H1 (cell line): ENCODE measurements at regions not wholly inside any gene's neighbourhood (a gene's known extent, or its start where the extent isn't known, plus 50 kb on each side); places are given as distances from the start of the nearest gene placed in this dataset.

ENCODE experiments used
- CTCF ChIA-PET: fragments of 300-600 bp; sonication (Branson Sonifier 250); formaldehyde crosslinking; loops from one replicate; lab custom pipeline; 2021; ENCODE audit not compliant: partially characterized antibody; lab: Charles Lee
- POLR2A ChIA-PET: fragments of 300-600 bp; sonication (Branson Sonifier 250); formaldehyde crosslinking; loops from one replicate; lab custom pipeline; 2021; ENCODE audit warnings: inconsistent platforms; ENCODE audit not compliant: partially characterized antibody; lab: Charles Lee
- DNase-seq, 2 experiments: peaks; one replicate each; pipeline versions ENCODE4 v3.0.0 to v3.0.0-alpha.2; 2010 to 2022; ENCODE audit warnings: low spot score in 2 of 2, low read depth in 1 of 2, mixed read lengths in 1 of 2
- FAIRE-seq: peaks from 2 replicates; lab custom pipeline; 2011; peaks lifted over from hg19 to GRCh38; lab: Jason Lieb, UNC
- H2AFZ ChIP-seq: 2 replicates; pipeline ENCODE4 v1.8.1; 2012; ENCODE audit warnings: low read length, inconsistent platforms
- H2AK5ac ChIP-seq: 2 replicates; pipeline ENCODE4 v1.6.1; 2013; ENCODE audit warnings: low read depth, low read length
- H2BK120ac ChIP-seq: replicated peaks from 2 replicates; pipeline ENCODE3; 2013; ENCODE audit warnings: low read depth, low read length, inconsistent platforms
- H2BK12ac ChIP-seq: 2 replicates; pipeline ENCODE4 v1.6.1; 2013; ENCODE audit warnings: low read depth, low read length
- H2BK15ac ChIP-seq: 2 replicates; pipeline ENCODE4 v1.6.1; 2013; ENCODE audit warnings: low read length
- H2BK20ac ChIP-seq: 2 replicates; pipeline ENCODE4 v1.6.1; 2013; ENCODE audit warnings: low read length
- H2BK5ac ChIP-seq: 2 replicates; pipeline ENCODE4 v1.6.1; 2013; ENCODE audit warnings: low read depth, low read length
- H3K14ac ChIP-seq: 2 replicates; pipeline ENCODE4 v1.6.1; 2013; ENCODE audit warnings: inconsistent platforms; ENCODE audit not compliant: insufficient read length
- H3K18ac ChIP-seq: 2 replicates; pipeline ENCODE4 v1.6.1; 2013; ENCODE audit warnings: low read length; ENCODE audit errors: extremely low read depth
- H3K23ac ChIP-seq: 2 replicates; pipeline ENCODE4 v1.6.1; 2013; ENCODE audit warnings: inconsistent platforms; ENCODE audit not compliant: insufficient read length
- H3K23me2 ChIP-seq: 2 replicates; pipeline ENCODE4 v1.6.1; 2013; ENCODE audit warnings: low read depth, low read length
- H3K27ac ChIP-seq: 2 replicates; pipeline ENCODE4 v1.6.1; 2011; ENCODE audit warnings: low read depth, low read length, inconsistent platforms
- H3K27me3 ChIP-seq, 4 experiments: replicated peaks in 1 of 4; 1 replicate in 1 of 4; 2 replicates in 3 of 4; pipeline versions ENCODE4 v1.6.1 to v1.8.1; 2011 to 2013; ENCODE audit warnings: low read length in 3 of 4, mild to moderate bottlenecking in 3 of 4, inconsistent platforms in 2 of 4, mixed read lengths in 2 of 4, moderate library complexity in 1 of 4; ENCODE audit not compliant: control insufficient read depth in 3 of 4, insufficient read depth in 3 of 4; ENCODE audit errors: extremely low read depth in 1 of 4
- H3K36me3 ChIP-seq, 4 experiments: 2 replicates each; pipeline versions ENCODE4 v1.6.1 to v1.8.1; 2011 to 2013; ENCODE audit warnings: mild to moderate bottlenecking in 4 of 4, low read length in 3 of 4, moderate library complexity in 2 of 4, control low read depth in 1 of 4, inconsistent platforms in 1 of 4; ENCODE audit not compliant: insufficient read depth in 4 of 4, control insufficient read depth in 2 of 4
- H3K4ac ChIP-seq: replicated peaks from 2 replicates; pipeline ENCODE3; 2013; ENCODE audit warnings: low read length, low read depth, mixed read lengths, inconsistent platforms; ENCODE audit not compliant: insufficient read length
- H3K4me1 ChIP-seq, 4 experiments: replicated peaks in 1 of 4; 1 replicate in 1 of 4; 2 replicates in 3 of 4; pipeline versions ENCODE4 v1.6.1 to v1.8.1; 2011 to 2013; ENCODE audit warnings: low read length in 3 of 4, inconsistent platforms in 2 of 4, mixed read lengths in 1 of 4; ENCODE audit not compliant: insufficient read depth in 4 of 4, control insufficient read depth in 3 of 4
- H3K4me2 ChIP-seq, 2 experiments: 2 replicates each; pipeline versions ENCODE4 v1.6.1 to v1.8.1; 2011 to 2013; ENCODE audit warnings: low read depth in 2 of 2, low read length in 2 of 2, control low read depth in 1 of 2, inconsistent platforms in 1 of 2, mild to moderate bottlenecking in 1 of 2; ENCODE audit not compliant: insufficient read depth in 1 of 2
- H3K4me3 ChIP-seq, 4 experiments: fragments of 200-600, 300-600 bp in 1 of 4; sonication (generic), shearing (Covaris generic), sonication (Bioruptor Twin) in 1 of 4; 2 replicates each; pipeline versions ENCODE4 v1.5.1 to v1.8.1; 2011 to 2016; ENCODE audit warnings: low read length in 4 of 4, low read depth in 3 of 4, control low read depth in 2 of 4, inconsistent platforms in 2 of 4, mild to moderate bottlenecking in 2 of 4, mixed read lengths in 1 of 4, moderate library complexity in 1 of 4; ENCODE audit not compliant: insufficient read depth in 2 of 4; ENCODE audit errors: extremely low read depth in 1 of 4
- H3K56ac ChIP-seq: replicated peaks from 2 replicates; pipeline ENCODE3; 2013; ENCODE audit warnings: low read depth, mild to moderate bottlenecking, mixed read lengths, low read length, inconsistent platforms; ENCODE audit not compliant: insufficient read length
- H3K79me1 ChIP-seq: 2 replicates; pipeline ENCODE4 v1.6.1; 2013; ENCODE audit warnings: low read depth, low read length, control low read depth
- H3K79me2 ChIP-seq, 2 experiments: 2 replicates each; pipeline versions ENCODE4 v1.6.1 to v1.8.1; 2012 to 2013; ENCODE audit warnings: low read length in 2 of 2, mild to moderate bottlenecking in 2 of 2, inconsistent platforms in 1 of 2; ENCODE audit not compliant: insufficient read depth in 2 of 2, control insufficient read depth in 1 of 2
- H3K9ac ChIP-seq, 4 experiments: replicated peaks in 1 of 4; 1 replicate in 1 of 4; 2 replicates in 3 of 4; pipeline versions ENCODE4 v1.6.1 to v1.8.1; 2011 to 2013; ENCODE audit warnings: low read depth in 3 of 4, low read length in 3 of 4, control low read depth in 2 of 4, mild to moderate bottlenecking in 2 of 4, moderate library complexity in 2 of 4, inconsistent platforms in 1 of 4; ENCODE audit errors: extremely low read depth in 1 of 4
- H3K9me3 ChIP-seq, 2 experiments: 2 replicates each; pipeline versions ENCODE4 v1.6.1 to v1.8.1; 2012 to 2013; ENCODE audit warnings: mild to moderate bottlenecking in 2 of 2, moderate library complexity in 2 of 2, control low read depth in 1 of 2, inconsistent platforms in 1 of 2, low read depth in 1 of 2, low read length in 1 of 2, mixed read lengths in 1 of 2; ENCODE audit not compliant: insufficient read depth in 2 of 2
- H4K20me1 ChIP-seq, 2 experiments: replicated peaks in 1 of 2; 2 replicates each; pipeline versions ENCODE3 to v1.8.1; 2011 to 2013; ENCODE audit warnings: inconsistent platforms in 2 of 2, low read length in 2 of 2, mild to moderate bottlenecking in 1 of 2; ENCODE audit not compliant: insufficient read depth in 2 of 2, control insufficient read depth in 1 of 2
- H4K5ac ChIP-seq: 2 replicates; pipeline ENCODE4 v1.6.1; 2013; ENCODE audit warnings: low read length, low read depth, mixed read lengths, inconsistent platforms; ENCODE audit not compliant: insufficient read length
- H4K8ac ChIP-seq: 2 replicates; pipeline ENCODE4 v1.8.0; 2013; ENCODE audit warnings: mild to moderate bottlenecking, moderate library complexity, low read length, inconsistent platforms; ENCODE audit not compliant: insufficient read depth; ENCODE audit errors: extremely low read depth
- H4K91ac ChIP-seq: replicated peaks from 2 replicates; pipeline ENCODE3; 2013; ENCODE audit warnings: low read length, mixed read lengths, inconsistent platforms; ENCODE audit not compliant: insufficient read length
- BCL11A ChIP-seq, 2 experiments: IDR thresholded peaks; one replicate each; pipeline ENCODE4 v1.6.1; 2011; ENCODE audit warnings: low read depth in 2 of 2, low read length in 2 of 2, mild to moderate bottlenecking in 2 of 2
- CTBP2 ChIP-seq: IDR thresholded peaks from 2 replicates; pipeline ENCODE4 v1.7.0; 2011; ENCODE audit warnings: borderline replicate concordance, mild to moderate bottlenecking, moderate library complexity, mixed read lengths, low read length; ENCODE audit not compliant: insufficient read depth, insufficient read length
- E2F6 ChIP-seq: IDR thresholded peaks from 2 replicates; pipeline ENCODE4 v1.6.1; 2012; ENCODE audit warnings: inconsistent platforms
- GTF2F1 ChIP-seq: IDR thresholded peaks from 2 replicates; pipeline ENCODE4 v1.6.1; 2012; ENCODE audit warnings: low read depth, low read length, improper control_type of control experiment, borderline replicate concordance
- HDAC6 ChIP-seq: IDR thresholded peaks from one replicate; pipeline ENCODE4 v1.7.1; 2012; ENCODE audit warnings: low read depth, mild to moderate bottlenecking, inconsistent platforms, low read length, moderate library complexity
- JUND ChIP-seq: IDR thresholded peaks from 2 replicates; pipeline ENCODE4 v1.6.1; 2011; ENCODE audit warnings: mild to moderate bottlenecking, improper control_type of control experiment, low read length
- KDM1A ChIP-seq: fragments of 200-600, 300-600 bp; sonication (generic); IDR thresholded peaks from 2 replicates; pipeline ENCODE4 v1.7.1; 2016; ENCODE audit warnings: mild to moderate bottlenecking, low read length, borderline replicate concordance
- POLR2A ChIP-seq, 2 experiments: IDR thresholded peaks; 1 replicate in 1 of 2; 2 replicates in 1 of 2; pipeline ENCODE4 v1.6.1; 2011; ENCODE audit warnings: low read depth in 2 of 2, low read length in 2 of 2, mild to moderate bottlenecking in 2 of 2; ENCODE audit errors: control extremely low read depth in 1 of 2
- RBBP5 ChIP-seq: IDR thresholded peaks from 2 replicates; pipeline ENCODE4 v1.7.1; 2012; ENCODE audit warnings: low read depth, mild to moderate bottlenecking, inconsistent platforms, low read length, moderate library complexity, borderline replicate concordance
- RNF2 ChIP-seq: fragments of 200-900, 300-1000 bp; sonication (generic); IDR thresholded peaks from 2 replicates; pipeline ENCODE4 v1.7.1; 2016; ENCODE audit warnings: borderline replicate concordance, low read depth, mild to moderate bottlenecking, antibody characterized with exemption, low read length; ENCODE audit not compliant: poor library complexity, severe bottlenecking; ENCODE audit errors: missing control alignments
- RXRA ChIP-seq: IDR thresholded peaks from 2 replicates; pipeline ENCODE4 v1.6.1; 2011; ENCODE audit warnings: low read depth, mild to moderate bottlenecking, low read length, moderate library complexity; ENCODE audit not compliant: insufficient read depth
- SP1 ChIP-seq: IDR thresholded peaks from 2 replicates; pipeline ENCODE4 v1.6.1; 2011; ENCODE audit warnings: low read depth, low read length
- SP2 ChIP-seq: IDR thresholded peaks from 2 replicates; pipeline ENCODE4 v1.6.1; 2012; ENCODE audit warnings: mild to moderate bottlenecking, low read length, inconsistent platforms
- TEAD4 ChIP-seq: IDR thresholded peaks from 2 replicates; pipeline ENCODE4 v1.6.1; 2012; ENCODE audit warnings: low read depth, low read length, inconsistent platforms, mixed read lengths
- WGBS, 2 experiments: shearing (Covaris generic) in 1 of 2; methylation state at CpG; one replicate each; pipeline versions ENCODE4 v1.1.6 to v1.1.7; 2013 to 2015; ENCODE audit warnings: low lambda C conversion rate in 2 of 2, mixed read lengths in 2 of 2, inconsistent platforms in 1 of 2, low coverage in 1 of 2, missing lambda C conversion rate in 1 of 2; ENCODE audit not compliant: insufficient replicate concordance in 2 of 2, insufficient coverage in 1 of 2, insufficient read length in 1 of 2; ENCODE audit errors: extremely low coverage in 1 of 2, missing lambda C conversion rate in 1 of 2; 5-methylcytosine and 5-hydroxymethylcytosine counted together

DNA sequence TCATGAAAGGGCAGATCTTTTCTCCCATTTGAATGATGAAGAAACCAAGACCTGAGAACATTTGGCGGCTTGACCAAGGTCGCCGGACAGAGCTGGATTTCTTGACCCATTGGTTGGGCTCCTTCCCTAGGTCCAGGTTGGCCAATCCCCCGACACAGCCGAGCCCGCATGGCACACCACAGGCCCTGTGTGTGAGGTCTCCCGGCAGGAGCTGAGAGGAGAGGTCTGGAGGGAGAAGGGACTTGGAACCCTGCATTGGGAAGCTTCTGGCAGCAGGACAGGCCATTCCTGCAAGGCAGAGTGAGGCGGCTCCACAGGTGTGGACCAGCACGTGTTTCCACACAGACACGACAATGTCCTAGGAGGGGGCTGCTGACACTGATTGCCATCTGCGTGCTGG is 98.6 kb upstream of the THY1 start:
- Histone ChIP-seq H3K56ac (no peak overlapping the region), H2BK12ac (no peak overlapping the region), H3K36me3 (no peaks in the 10 kb centered on the region), H3K9me3 (no peaks in the 10 kb centered on the region), H3K4ac (no peak overlapping the region), H3K27ac (no peak overlapping the region), H3K79me2 (no peaks in the 10 kb centered on the region), H4K8ac (no peak overlapping the region), H2AFZ (no peak overlapping the region), H3K4me1 (no peaks in the 10 kb centered on the region; a peak in 1 of 7 replicates), H3K4me3 (no peak overlapping the region), H2BK20ac (no peak overlapping the region), H3K27me3 (no peaks in the 10 kb centered on the region), H3K79me1 (no peaks in the 10 kb centered on the region), H3K23me2 (no peaks in the 10 kb centered on the region), H3K4me2 (no peak overlapping the region), H3K23ac (no peak overlapping the region), H3K9ac (no peak overlapping the region), H2BK5ac (no peak overlapping the region), H4K20me1 (peaks cover 0 to 4% of the 10 kb centered on the region in 2 experiments), H2BK120ac (no peak overlapping the region), H3K18ac (no peak overlapping the region), H3K14ac (no peak overlapping the region), H2BK15ac (no peak overlapping the region), H2AK5ac (no peak overlapping the region), H4K5ac (no peak overlapping the region), H4K91ac (no peak overlapping the region)
- 89% methylated on average over 9 of the region's 11 CpGs; no CpG with 5 or more reads in 1 of the 2 experiments for WGBS, 2 experiments
- ChIA-PET CTCF (interaction anchor here (0.7 to 6.2 kb wide), 9 partner anchors 9 to 147 kb away, joined by 3 to 92 read pairs (median 5); no protein-coding TSS in a partner anchor), POLR2A (no interaction called here)
- FAIRE-seq (no peak), DNase-seq (no peak)
- TF ChIP-seq BCL11A (IDR thresholded peaks at IDR 0.05; ENCODE audit: low read depth in 2 of 2, low read length in 2 of 2) (no peak), GTF2F1 (no peak), KDM1A (no peak), TEAD4 (no peak), RNF2 (no peak), HDAC6 (no peak), RBBP5 (no peak), SP2 (no peak), E2F6 (no peak), CTBP2 (no peak), POLR2A (IDR thresholded peaks at IDR 0.05; ENCODE audit: control extremely low read depth in 1 of 2, low read depth in 2 of 2, low read length in 2 of 2) (no peak), SP1 (no peak), RXRA (no peak), JUND (no peak)
